Vagina (tissue), 2 donors: ENCODE measurements at regions not wholly inside any gene's neighbourhood (a gene's known extent, or its start where the extent isn't known, plus 50 kb on each side); places are given as distances from the start of the nearest gene placed in this dataset.

Experiments
- POLR2AphosphoS5 ChIP-seq, 2 donors: sonication (generic); formaldehyde crosslinking; IDR thresholded peaks; one replicate each; pipeline ENCODE4 v1.9.0; 2017; ENCODE audit warnings: antibody characterized with exemption in 2 of 2, mild to moderate bottlenecking in 2 of 2, low read depth in 1 of 2; ENCODE audit not compliant: insufficient read depth in 1 of 2
- TF ChIP-seq, protein P1 (sequence below), 3 experiments: fragments of 450-650 bp in 2 of 3; fragments of 200-600 bp in 1 of 3; sonication (generic) in 1 of 3; IDR thresholded peaks; one replicate each; pipeline ENCODE4 v1.5.1; 2017 to 2019; ENCODE audit warnings: antibody characterized with exemption in 3 of 3, mild to moderate bottlenecking in 2 of 3, moderate library complexity in 2 of 3

DNA sequence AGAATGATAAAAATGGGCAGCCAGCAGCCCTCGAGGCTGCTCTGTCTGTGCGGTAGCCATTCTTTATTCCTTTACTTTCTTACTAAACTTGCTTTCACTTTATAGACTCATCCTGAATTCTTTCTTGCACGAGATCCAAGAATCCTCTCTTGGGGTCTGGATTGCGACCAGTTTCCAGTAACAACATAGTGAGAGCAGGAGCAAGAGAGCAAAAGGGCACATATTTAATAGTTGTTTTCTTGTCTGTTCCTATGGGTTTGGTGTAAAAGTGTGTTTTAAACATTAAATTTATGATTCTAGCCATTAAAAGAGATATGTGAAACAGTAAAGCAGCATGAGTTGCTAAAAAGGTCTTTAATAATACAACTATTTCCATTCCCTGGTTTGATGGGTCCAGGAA lies 78.8 kb upstream of the OPRM1 start:
- no peak for TF ChIP-seq POLR2AphosphoS5 (IDR thresholded peaks at IDR 0.05; ENCODE audit: insufficient read depth in 1 of 2, low read depth in 1 of 2)
- TF ChIP-seq, protein P1, sequence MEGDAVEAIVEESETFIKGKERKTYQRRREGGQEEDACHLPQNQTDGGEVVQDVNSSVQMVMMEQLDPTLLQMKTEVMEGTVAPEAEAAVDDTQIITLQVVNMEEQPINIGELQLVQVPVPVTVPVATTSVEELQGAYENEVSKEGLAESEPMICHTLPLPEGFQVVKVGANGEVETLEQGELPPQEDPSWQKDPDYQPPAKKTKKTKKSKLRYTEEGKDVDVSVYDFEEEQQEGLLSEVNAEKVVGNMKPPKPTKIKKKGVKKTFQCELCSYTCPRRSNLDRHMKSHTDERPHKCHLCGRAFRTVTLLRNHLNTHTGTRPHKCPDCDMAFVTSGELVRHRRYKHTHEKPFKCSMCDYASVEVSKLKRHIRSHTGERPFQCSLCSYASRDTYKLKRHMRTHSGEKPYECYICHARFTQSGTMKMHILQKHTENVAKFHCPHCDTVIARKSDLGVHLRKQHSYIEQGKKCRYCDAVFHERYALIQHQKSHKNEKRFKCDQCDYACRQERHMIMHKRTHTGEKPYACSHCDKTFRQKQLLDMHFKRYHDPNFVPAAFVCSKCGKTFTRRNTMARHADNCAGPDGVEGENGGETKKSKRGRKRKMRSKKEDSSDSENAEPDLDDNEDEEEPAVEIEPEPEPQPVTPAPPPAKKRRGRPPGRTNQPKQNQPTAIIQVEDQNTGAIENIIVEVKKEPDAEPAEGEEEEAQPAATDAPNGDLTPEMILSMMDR (IDR thresholded peaks at IDR 0.05): no peak
